Ishikawa (cell line): ENCODE measurements at regions not wholly inside any gene's neighbourhood (a gene's known extent, or its start where the extent isn't known, plus 50 kb on each side); places are given as distances from the start of the nearest gene placed in this dataset.

Experiments
- CEBPB ChIP-seq: IDR thresholded peaks from 2 replicates; pipeline ENCODE4 v1.6.1; 2012
- CREB1 ChIP-seq: IDR thresholded peaks from 2 replicates; pipeline ENCODE4 v1.6.1; 2012; ENCODE audit warnings: low read depth
- EGR1 ChIP-seq: IDR thresholded peaks from 2 replicates; pipeline ENCODE4 v1.6.1; 2012
- EP300 ChIP-seq: IDR thresholded peaks from 2 replicates; pipeline ENCODE4 v1.6.1; 2012; ENCODE audit warnings: borderline replicate concordance
- FOXM1 ChIP-seq: IDR thresholded peaks from 2 replicates; pipeline ENCODE4 v1.6.1; 2012; ENCODE audit warnings: low read depth, borderline replicate concordance
- MAX ChIP-seq: IDR thresholded peaks from 2 replicates; pipeline ENCODE4 v1.6.1; 2012
- NFIC ChIP-seq: IDR thresholded peaks from 2 replicates; pipeline ENCODE4 v1.6.1; 2012
- RAD21 ChIP-seq: IDR thresholded peaks from 2 replicates; pipeline ENCODE4 v1.6.1; 2012; ENCODE audit warnings: low read depth
- TAF1 ChIP-seq: IDR thresholded peaks from 2 replicates; pipeline ENCODE4 v1.6.1; 2012; ENCODE audit warnings: low read depth, mild to moderate bottlenecking
- TCF12 ChIP-seq: IDR thresholded peaks from 2 replicates; pipeline ENCODE4 v1.6.1; 2012; ENCODE audit warnings: low read depth
- TEAD4 ChIP-seq: IDR thresholded peaks from 2 replicates; pipeline ENCODE4 v1.6.1; 2012
- YY1 ChIP-seq: IDR thresholded peaks from 2 replicates; pipeline ENCODE4 v1.6.1; 2012; ENCODE audit warnings: low read depth
- ZBTB7A ChIP-seq: IDR thresholded peaks from 2 replicates; pipeline ENCODE4 v1.6.1; 2012; ENCODE audit warnings: low read depth
- TF ChIP-seq, protein P1 (sequence below): IDR thresholded peaks from 2 replicates; pipeline ENCODE4 v1.6.1; 2012
- TF ChIP-seq, protein P2 (sequence below): IDR thresholded peaks from 2 replicates; pipeline ENCODE4 v1.6.1; 2012; ENCODE audit warnings: low read depth, mild to moderate bottlenecking

DNA sequence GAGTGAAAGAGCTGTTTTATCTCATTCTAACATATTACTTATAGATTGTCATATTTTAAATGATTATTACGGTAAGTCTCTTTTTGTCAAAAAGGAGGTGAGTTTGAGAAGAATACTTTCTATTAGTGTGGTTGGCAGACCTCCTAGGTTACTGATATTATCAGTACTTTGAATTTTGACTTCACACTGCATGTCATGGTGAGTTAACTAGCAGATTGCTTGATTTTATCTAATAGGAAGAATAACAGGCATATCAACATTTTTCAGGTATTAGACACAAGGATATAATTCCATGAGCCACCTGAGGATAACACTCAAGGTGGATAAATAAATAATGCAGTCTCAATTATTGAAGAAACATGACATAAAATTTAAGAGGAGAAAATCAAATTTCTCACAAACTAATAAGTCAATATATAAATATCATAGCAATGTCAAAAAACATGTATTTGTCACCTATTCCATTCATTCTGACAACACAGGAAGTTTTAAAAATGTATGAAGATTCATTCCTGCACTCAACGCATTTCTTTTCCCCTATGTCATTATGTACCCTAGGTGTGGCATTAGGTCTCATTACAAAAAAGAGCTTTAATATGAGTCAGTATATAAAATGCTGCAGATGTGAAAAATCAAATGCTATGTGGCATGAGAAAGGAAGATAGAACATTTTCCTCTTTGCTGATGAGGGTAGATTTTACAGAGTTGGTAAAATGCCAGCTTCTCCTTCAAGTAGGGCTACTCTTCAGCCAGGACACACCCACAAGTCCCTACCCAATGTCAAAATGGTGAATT lies 1621.6 kb downstream of the REEP3 start:
- TF ChIP-seq MAX, result no peak
- no peak for TF ChIP-seq EGR1
- TF ChIP-seq YY1, result no peak

DNA sequence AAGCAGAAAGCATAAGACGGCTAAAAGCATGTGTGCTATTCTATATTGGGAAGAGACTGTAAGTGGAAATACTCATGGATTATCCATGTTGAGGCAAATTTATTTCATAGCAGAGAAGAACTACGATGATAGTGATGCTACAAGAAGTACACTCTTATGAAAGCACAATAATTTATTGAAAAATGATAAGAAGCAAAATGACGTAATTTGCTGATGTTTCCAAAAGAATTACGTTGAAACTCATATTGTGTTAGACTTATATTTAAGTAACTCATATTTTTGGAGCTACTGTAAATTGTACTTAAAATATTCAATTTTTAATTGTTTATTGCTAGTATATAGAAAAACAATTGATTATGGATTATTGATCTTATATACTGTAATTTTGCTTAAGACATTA lies 1622.5 kb downstream of the REEP3 start:
- TF ChIP-seq TAF1 (no peak), YY1 (no peak), MAX (no peak), EGR1 (no peak), EP300 (no peak), CREB1 (no peak), FOXM1 (no peak), NFIC (no peak), TEAD4 (no peak), ZBTB7A (no peak), TCF12 (no peak), RAD21 (no peak)
- TF ChIP-seq, protein P1, sequence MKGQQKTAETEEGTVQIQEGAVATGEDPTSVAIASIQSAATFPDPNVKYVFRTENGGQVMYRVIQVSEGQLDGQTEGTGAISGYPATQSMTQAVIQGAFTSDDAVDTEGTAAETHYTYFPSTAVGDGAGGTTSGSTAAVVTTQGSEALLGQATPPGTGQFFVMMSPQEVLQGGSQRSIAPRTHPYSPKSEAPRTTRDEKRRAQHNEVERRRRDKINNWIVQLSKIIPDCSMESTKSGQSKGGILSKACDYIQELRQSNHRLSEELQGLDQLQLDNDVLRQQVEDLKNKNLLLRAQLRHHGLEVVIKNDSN, result no peak
- TF ChIP-seq, protein P2, sequence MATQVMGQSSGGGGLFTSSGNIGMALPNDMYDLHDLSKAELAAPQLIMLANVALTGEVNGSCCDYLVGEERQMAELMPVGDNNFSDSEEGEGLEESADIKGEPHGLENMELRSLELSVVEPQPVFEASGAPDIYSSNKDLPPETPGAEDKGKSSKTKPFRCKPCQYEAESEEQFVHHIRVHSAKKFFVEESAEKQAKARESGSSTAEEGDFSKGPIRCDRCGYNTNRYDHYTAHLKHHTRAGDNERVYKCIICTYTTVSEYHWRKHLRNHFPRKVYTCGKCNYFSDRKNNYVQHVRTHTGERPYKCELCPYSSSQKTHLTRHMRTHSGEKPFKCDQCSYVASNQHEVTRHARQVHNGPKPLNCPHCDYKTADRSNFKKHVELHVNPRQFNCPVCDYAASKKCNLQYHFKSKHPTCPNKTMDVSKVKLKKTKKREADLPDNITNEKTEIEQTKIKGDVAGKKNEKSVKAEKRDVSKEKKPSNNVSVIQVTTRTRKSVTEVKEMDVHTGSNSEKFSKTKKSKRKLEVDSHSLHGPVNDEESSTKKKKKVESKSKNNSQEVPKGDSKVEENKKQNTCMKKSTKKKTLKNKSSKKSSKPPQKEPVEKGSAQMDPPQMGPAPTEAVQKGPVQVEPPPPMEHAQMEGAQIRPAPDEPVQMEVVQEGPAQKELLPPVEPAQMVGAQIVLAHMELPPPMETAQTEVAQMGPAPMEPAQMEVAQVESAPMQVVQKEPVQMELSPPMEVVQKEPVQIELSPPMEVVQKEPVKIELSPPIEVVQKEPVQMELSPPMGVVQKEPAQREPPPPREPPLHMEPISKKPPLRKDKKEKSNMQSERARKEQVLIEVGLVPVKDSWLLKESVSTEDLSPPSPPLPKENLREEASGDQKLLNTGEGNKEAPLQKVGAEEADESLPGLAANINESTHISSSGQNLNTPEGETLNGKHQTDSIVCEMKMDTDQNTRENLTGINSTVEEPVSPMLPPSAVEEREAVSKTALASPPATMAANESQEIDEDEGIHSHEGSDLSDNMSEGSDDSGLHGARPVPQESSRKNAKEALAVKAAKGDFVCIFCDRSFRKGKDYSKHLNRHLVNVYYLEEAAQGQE, result no peak

DNA sequence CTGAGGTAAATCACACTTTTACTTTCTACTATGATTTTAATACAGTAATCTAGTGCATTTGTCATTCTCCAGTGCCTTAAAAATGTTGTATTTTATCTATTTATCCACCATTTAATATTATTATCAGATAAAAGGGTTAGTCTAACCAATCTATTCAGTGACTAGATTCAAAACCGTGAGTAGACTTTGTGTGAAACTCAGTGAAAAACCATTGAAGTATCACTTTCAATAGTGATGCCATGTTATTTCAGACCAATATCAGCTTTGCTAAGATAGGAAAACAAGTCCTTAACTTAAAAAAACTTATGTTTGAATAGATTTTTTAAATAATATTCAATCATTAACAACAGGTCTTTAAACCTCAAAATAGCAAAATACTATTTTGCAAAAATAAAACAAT lies 1628.7 kb downstream of the REEP3 start:
- TF ChIP-seq TAF1 (no peak), CREB1 (no peak), MAX (no peak), ZBTB7A (no peak), TEAD4 (no peak), CEBPB (no peak), EP300 (no peak), YY1 (no peak), NFIC (no peak), RAD21 (no peak), TCF12 (no peak)
- TF ChIP-seq, protein P2, result no peak
- TF ChIP-seq, protein P1, result no peak

DNA sequence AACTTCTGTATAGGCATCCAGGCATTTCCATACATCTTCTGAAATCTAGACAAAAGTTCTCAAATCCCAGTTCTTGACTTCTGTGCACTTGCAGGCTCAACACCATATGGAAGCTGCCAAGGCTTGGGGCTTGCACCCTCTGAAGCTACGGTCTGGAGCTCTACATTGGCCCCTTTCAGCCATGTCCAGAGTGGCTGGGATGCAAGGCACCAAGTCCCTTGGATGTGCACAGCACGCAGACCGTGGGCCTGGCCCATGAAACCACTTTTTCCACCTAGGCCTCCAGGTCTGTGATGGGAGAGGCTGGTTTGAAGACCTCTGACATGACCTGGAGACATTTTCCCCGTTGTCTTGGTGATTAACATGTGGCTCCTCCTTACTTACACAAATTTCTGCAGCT lies 1645.1 kb downstream of the REEP3 start:
- TF ChIP-seq TAF1 (no peak), EGR1 (no peak), YY1 (no peak), MAX (no peak), CREB1 (no peak), TEAD4 (no peak), CEBPB (no peak), ZBTB7A (no peak), EP300 (no peak)
- TF ChIP-seq, protein P2, result no peak
